ENCODE measurements at regions not wholly inside any gene's neighbourhood (a gene's known extent, or its start where the extent isn't known, plus 50 kb on each side); places are given as distances from the start of the nearest gene placed in this dataset.

- TF ChIP-seq CTCF (IDR thresholded peaks at IDR 0.05) (no peak), POLR2A (IDR thresholded peaks at IDR 0.05) (no peak), POLR2AphosphoS5 (IDR thresholded peaks at IDR 0.05) (no peak)
Measured at GRCh38 chr7:118969370-118969769, 744.9 kb downstream of the ANKRD7 start.
